OCI-LY1 (cell line): ENCODE measurements at regions not wholly inside any gene's neighbourhood (a gene's known extent, or its start where the extent isn't known, plus 50 kb on each side); places are given as distances from the start of the nearest gene placed in this dataset.

Experiments
- H2AFZ ChIP-seq: fragments of 200-600 bp; sonication (generic), shearing (Covaris generic); 2 replicates; pipeline ENCODE4 v1.6.0; 2014; ENCODE audit warnings: antibody characterized with exemption, mild to moderate bottlenecking, low read length
- H3F3A ChIP-seq: fragments of 200-600 bp; sonication (generic), shearing (Covaris generic); 2 replicates; pipeline ENCODE4 v1.6.0; 2014; ENCODE audit warnings: mild to moderate bottlenecking, antibody characterized with exemption, low read length, moderate library complexity; ENCODE audit not compliant: insufficient read depth
- H3K27ac ChIP-seq: fragments of 200-600 bp; sonication (generic); 2 replicates; pipeline ENCODE4 v1.5.1; 2014; ENCODE audit warnings: low read length, mixed run types, mild to moderate bottlenecking, low read depth; ENCODE audit not compliant: poor library complexity, severe bottlenecking
- H3K27me3 ChIP-seq: fragments of 200-600 bp; sonication (generic); 2 replicates; pipeline ENCODE4 v1.6.0; 2014; ENCODE audit warnings: antibody characterized with exemption, mild to moderate bottlenecking, low read length, moderate library complexity; ENCODE audit not compliant: insufficient read depth
- H3K36me3 ChIP-seq: fragments of 200-600 bp; sonication (generic); 2 replicates; pipeline ENCODE4 v1.6.1; 2014; ENCODE audit warnings: mild to moderate bottlenecking, antibody characterized with exemption, low read length, moderate library complexity, mixed read lengths; ENCODE audit not compliant: insufficient read depth
- H3K4me1 ChIP-seq: fragments of 200-600 bp; sonication (generic); 2 replicates; pipeline ENCODE4 v1.5.1; 2014; ENCODE audit warnings: mild to moderate bottlenecking, low read length, moderate library complexity; ENCODE audit not compliant: insufficient read depth, severe bottlenecking
- H3K4me2 ChIP-seq: fragments of 200-600 bp; sonication (generic), shearing (Covaris generic); 2 replicates; pipeline ENCODE4 v1.6.1; 2014; ENCODE audit warnings: low read length
- H3K4me3 ChIP-seq: fragments of 200-600 bp; sonication (generic); 2 replicates; pipeline ENCODE4 v1.5.1; 2014; ENCODE audit warnings: low read length, low read depth, mild to moderate bottlenecking, mixed read lengths; ENCODE audit not compliant: poor library complexity, severe bottlenecking
- H3K79me2 ChIP-seq: fragments of 200-600 bp; shearing (Covaris generic); 2 replicates; pipeline ENCODE4 v1.6.1; 2016; ENCODE audit warnings: mixed run types, low read length, mixed read lengths; ENCODE audit not compliant: insufficient read depth
- H3K9ac ChIP-seq: fragments of 200-600 bp; sonication (generic), shearing (Covaris generic); 2 replicates; pipeline ENCODE4 v1.6.1; 2014; ENCODE audit warnings: mild to moderate bottlenecking, low read length, mixed read lengths
- H3K9me2 ChIP-seq: fragments of 200-600 bp; sonication (generic), shearing (Covaris generic); 2 replicates; pipeline ENCODE4 v1.6.1; 2014; ENCODE audit warnings: low read depth, mild to moderate bottlenecking, low read length, mixed read lengths
- H3K9me3 ChIP-seq: fragments of 200-600 bp; shearing (Covaris generic); 2 replicates; pipeline ENCODE4 v1.6.1; 2014; ENCODE audit warnings: low read length, mixed read lengths
- H4K20me1 ChIP-seq: fragments of 200-600 bp; sonication (generic), shearing (Covaris generic); 2 replicates; pipeline ENCODE4 v1.6.0; 2016; ENCODE audit warnings: mild to moderate bottlenecking, low read length; ENCODE audit not compliant: insufficient read depth
- CTCF ChIP-seq: fragments of 200-600 bp; sonication (generic), shearing (Covaris generic); IDR thresholded peaks from 2 replicates; pipeline ENCODE4 v1.5.1; 2017; ENCODE audit warnings: mild to moderate bottlenecking, antibody characterized with exemption, low read length, moderate library complexity, mixed read lengths
- EZH2 ChIP-seq: fragments of 200-600 bp; sonication (generic), shearing (Covaris generic); IDR thresholded peaks from 2 replicates; pipeline ENCODE4 v1.8.0; 2017; ENCODE audit warnings: borderline replicate concordance, mixed run types, mild to moderate bottlenecking, antibody characterized with exemption, low read length, moderate library complexity, mixed read lengths

- Histone ChIP-seq H3K27me3 (peaks cover 4% of the 10 kb centered on the region; the same call in 1 of the 2 replicates), H3K4me1 (no peaks in the 10 kb centered on the region), H3K4me2 (no peak overlapping the region), H3K9ac (no peak overlapping the region), H3F3A (no peaks in the 10 kb centered on the region), H3K27ac (no peak overlapping the region), H3K9me2 (no peaks in the 10 kb centered on the region), H3K36me3 (no peaks in the 10 kb centered on the region), H3K79me2 (no peaks in the 10 kb centered on the region), H2AFZ (no peak overlapping the region), H3K4me3 (no peak overlapping the region), H3K9me3 (no peaks in the 10 kb centered on the region), H4K20me1 (no peaks in the 10 kb centered on the region)
- TF ChIP-seq CTCF: no peak
- TF ChIP-seq EZH2: no peak
Observed at GRCh38 chr1:226816576-226816975, 53.8 kb upstream of the PSEN2 start.

- Histone ChIP-seq H4K20me1 (no peaks in the 10 kb centered on the region), H3K9ac (no peak overlapping the region), H3K9me2 (no peaks in the 10 kb centered on the region), H3F3A (no peaks in the 10 kb centered on the region), H3K4me2 (no peak overlapping the region), H3K4me3 (no peak overlapping the region), H3K9me3 (no peaks in the 10 kb centered on the region), H3K27ac (no peak overlapping the region), H3K79me2 (no peaks in the 10 kb centered on the region), H3K36me3 (no peaks in the 10 kb centered on the region), H2AFZ (no peak overlapping the region), H3K4me1 (no peaks in the 10 kb centered on the region), H3K27me3 (peaks cover 4% of the 10 kb centered on the region; the same call in 1 of the 2 replicates)
- TF ChIP-seq CTCF (no peak), EZH2 (no peak)
Observed at GRCh38 chr1:226814751-226815537, 55.5 kb upstream of the PSEN2 start.

GRCh38 chr1:226813671-226814591 is 56.5 kb upstream of the PSEN2 start:
- Histone ChIP-seq H3K9me3 (no peaks in the 10 kb centered on the region), H3K36me3 (no peaks in the 10 kb centered on the region), H3K27me3 (peaks cover 4% of the 10 kb centered on the region; the same call in 1 of the 2 replicates), H3F3A (no peaks in the 10 kb centered on the region), H3K9ac (no peak overlapping the region), H3K4me1 (no peaks in the 10 kb centered on the region), H3K4me3 (no peak overlapping the region), H2AFZ (no peak overlapping the region), H4K20me1 (no peaks in the 10 kb centered on the region), H3K4me2 (no peak overlapping the region), H3K79me2 (no peaks in the 10 kb centered on the region), H3K27ac (no peak overlapping the region), H3K9me2 (no peaks in the 10 kb centered on the region)
- TF ChIP-seq CTCF (no peak), EZH2 (no peak)
